Sigmoid colon (tissue), 4 donors: ENCODE measurements at regions not wholly inside any gene's neighbourhood (a gene's known extent, or its start where the extent isn't known, plus 50 kb on each side); places are given as distances from the start of the nearest gene placed in this dataset.
"Not testable (repeated sequence)": the region's sequence is repeated elsewhere in the genome, so short reads cannot be mapped to it uniquely, and the experiment has no call there.

ENCODE experiments used
- CTCF ChIP-seq, 4 experiments: fragments of 450-650 bp in 3 of 4; fragments of 200-600 bp in 1 of 4; IDR thresholded peaks; one replicate each; pipeline ENCODE4 v1.5.1; 2016 to 2019; ENCODE audit warnings: antibody characterized with exemption in 4 of 4, mild to moderate bottlenecking in 3 of 4, moderate library complexity in 2 of 4
- POLR2A ChIP-seq, 2 donors: fragments of 450-650 bp; IDR thresholded peaks; one replicate each; pipeline ENCODE4 v1.6.1; 2016; ENCODE audit warnings: antibody characterized with exemption in 2 of 2, mild to moderate bottlenecking in 2 of 2, moderate library complexity in 2 of 2
- POLR2AphosphoS5 ChIP-seq, 4 donors: sonication (generic); formaldehyde crosslinking; IDR thresholded peaks; one replicate each; pipeline ENCODE4 v1.6.1; 2017; ENCODE audit warnings: antibody characterized with exemption in 4 of 4

- TF ChIP-seq POLR2AphosphoS5, POLR2A, CTCF (IDR thresholded peaks at IDR 0.05): not testable (repeated sequence)
Observed at GRCh38 chr1:840592-840991, 83.1 kb upstream of the SAMD11 start.
